Right lung (tissue), 2 donors: ENCODE measurements at regions not wholly inside any gene's neighbourhood (a gene's known extent, or its start where the extent isn't known, plus 50 kb on each side); places are given as distances from the start of the nearest gene placed in this dataset.

Experiments used
- DNase-seq, 2 donors: peaks; one replicate each; pipeline ENCODE4 v3.0.0-alpha.2; 2013

- no peak for DNase-seq
Measured at GRCh38 chr4:125515016-125515415, 200.3 kb downstream of the FAT4 start.

GRCh38 chr4:125517831-125518230 is 203.1 kb downstream of the FAT4 start:
- DNase-seq: no peak

GRCh38 chr4:125518281-125518680 is 203.5 kb downstream of the FAT4 start:
- DNase-seq: no peak

GRCh38 chr4:125519371-125520146 is 204.8 kb downstream of the FAT4 start:
- no peak for DNase-seq

- no peak for DNase-seq
Measured at GRCh38 chr4:125520258-125520990, 205.7 kb downstream of the FAT4 start.

GRCh38 chr4:125522588-125522987 is 207.8 kb downstream of the FAT4 start:
- DNase-seq: no peak

GRCh38 chr4:125522992-125523391 is 208.2 kb downstream of the FAT4 start:
- DNase-seq: no peak

GRCh38 chr4:125526420-125526819 is 211.7 kb downstream of the FAT4 start:
- DNase-seq: no peak

- DNase-seq: no peak
Measured at GRCh38 chr4:125527681-125528080, 212.9 kb downstream of the FAT4 start.

GRCh38 chr4:125529071-125529470 is 214.3 kb downstream of the FAT4 start:
- no peak for DNase-seq

- DNase-seq: no peak
Measured at GRCh38 chr4:125538670-125539069, 223.9 kb downstream of the FAT4 start.

GRCh38 chr4:125539691-125540090 is 224.9 kb downstream of the FAT4 start:
- DNase-seq: no peak

- DNase-seq: no peak
Measured at GRCh38 chr4:125541836-125542385, 227.2 kb downstream of the FAT4 start.

GRCh38 chr4:125546272-125546671 is 231.5 kb downstream of the FAT4 start:
- no peak for DNase-seq

- DNase-seq: peak; percentile 50 to 54
Measured at GRCh38 chr4:125547836-125548235, 233.1 kb downstream of the FAT4 start.

GRCh38 chr4:125550769-125551168 is 236.0 kb downstream of the FAT4 start:
- no peak for DNase-seq

GRCh38 chr4:125551466-125551865 is 236.7 kb downstream of the FAT4 start:
- DNase-seq: no peak

GRCh38 chr4:125551967-125552366 is 237.2 kb downstream of the FAT4 start:
- DNase-seq: no peak

GRCh38 chr4:125572601-125573000 is 257.8 kb downstream of the FAT4 start:
- no peak for DNase-seq

- DNase-seq: no peak
Measured at GRCh38 chr4:125573368-125573767, 258.6 kb downstream of the FAT4 start.

- no peak for DNase-seq
Measured at GRCh38 chr4:125573786-125574185, 259.0 kb downstream of the FAT4 start.

- DNase-seq: no peak
Measured at GRCh38 chr4:125582302-125582701, 267.5 kb downstream of the FAT4 start.

- no peak for DNase-seq
Measured at GRCh38 chr4:125590158-125590557, 275.4 kb downstream of the FAT4 start.
